ENCODE measurements at regions not wholly inside any gene's neighbourhood (a gene's known extent, or its start where the extent isn't known, plus 50 kb on each side); places are given as distances from the start of the nearest gene placed in this dataset.
A peak's percentile ranks its signal among the peaks of the same experiment; 100 is the strongest.
"Not testable (repeated sequence)": the region's sequence is repeated elsewhere in the genome, so short reads cannot be mapped to it uniquely, and the experiment has no call there.

DNA sequence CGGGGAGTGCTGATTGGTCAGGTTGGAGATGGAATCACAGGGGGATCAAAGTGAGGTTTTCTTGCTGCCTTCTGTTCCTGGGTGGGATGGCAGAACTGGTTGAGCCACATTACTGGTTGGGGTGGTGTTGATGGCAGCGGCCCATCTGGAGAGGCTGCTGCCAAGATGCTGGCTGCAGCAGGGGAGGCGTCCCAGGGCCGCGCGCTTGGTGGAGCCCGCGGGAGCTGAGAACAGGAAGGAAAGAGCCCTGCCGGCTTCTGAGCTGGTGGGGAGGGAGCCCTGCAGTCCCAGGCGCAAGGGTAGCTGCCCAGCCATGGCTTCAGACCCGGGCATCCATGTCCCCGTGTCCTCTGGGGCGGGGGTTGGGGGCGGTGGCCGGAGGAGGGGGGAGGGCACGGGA, 609.3 kb downstream of the SPATA31A6 start:
- H3K27me3 ChIP-seq (ENCODE audit: control insufficient read depth, extremely low read depth, insufficient read depth, low read length); H3K4me2 ChIP-seq (ENCODE audit: control insufficient read depth, extremely low read depth, insufficient read depth, low read depth, low read length); DNase-seq (ENCODE audit: low read depth, low spot score); H3K79me2 ChIP-seq (ENCODE audit: control insufficient read depth, insufficient read depth, low read length); FAIRE-seq; dilution Hi-C loops (cut with MboI; ENCODE audit: extremely low pct_ligation_motif_present, low sequenced_read_pairs); H3K4me1 ChIP-seq (ENCODE audit: control insufficient read depth, extremely low read depth, insufficient read depth, low read length); H3K9me1 ChIP-seq (ENCODE audit: control insufficient read depth, extremely low read depth, insufficient read depth, low read length); H3K27ac ChIP-seq (ENCODE audit: control insufficient read depth, insufficient read depth, low read length); H3K4me3 ChIP-seq (ENCODE audit: control insufficient read depth in 2 of 3, extremely low read depth in 1 of 3, insufficient read depth in 2 of 3, low read depth in 1 of 3, low read length in 3 of 3); H4K20me1 ChIP-seq (ENCODE audit: control insufficient read depth, extremely low read depth, insufficient read depth, low read length); H3K36me3 ChIP-seq (ENCODE audit: control insufficient read depth in 2 of 2, extremely low read depth in 1 of 2, insufficient read depth in 2 of 2, low read length in 2 of 2); H3K9me3 ChIP-seq (ENCODE audit: control insufficient read depth, low read depth, low read length); H2AFZ ChIP-seq (ENCODE audit: control insufficient read depth, low read length); H3K9ac ChIP-seq (ENCODE audit: control insufficient read depth, extremely low read depth, insufficient read depth, low read length): not testable (repeated sequence)

DNA sequence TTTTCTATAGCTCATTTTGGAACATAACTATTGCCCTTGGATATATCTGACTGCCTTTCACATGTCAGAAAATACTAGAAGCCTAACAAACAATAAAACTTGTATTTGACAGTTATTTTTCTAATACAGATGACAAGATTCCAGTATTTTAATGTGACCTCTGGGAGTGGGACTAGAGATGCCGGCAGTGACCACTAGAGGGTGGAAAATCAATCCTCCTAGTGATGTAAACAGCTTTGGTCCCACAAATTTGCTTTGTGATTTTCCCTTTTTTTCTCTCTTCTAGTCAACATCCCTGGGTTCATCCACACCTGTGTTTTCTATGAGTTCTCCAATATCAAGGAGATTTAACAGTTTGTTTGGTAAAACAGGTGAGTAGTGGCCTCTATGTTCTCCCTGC, 615.1 kb downstream of the SPATA31A6 start:
- dilution Hi-C loops (cut with MboI; ENCODE audit: extremely low pct_ligation_motif_present, low sequenced_read_pairs); H3K4me3 ChIP-seq (ENCODE audit: control insufficient read depth in 2 of 3, extremely low read depth in 1 of 3, insufficient read depth in 2 of 3, low read depth in 1 of 3, low read length in 3 of 3); H2AFZ ChIP-seq (ENCODE audit: control insufficient read depth, low read length); H3K4me2 ChIP-seq (ENCODE audit: control insufficient read depth, extremely low read depth, insufficient read depth, low read depth, low read length); H3K36me3 ChIP-seq (ENCODE audit: control insufficient read depth in 2 of 2, extremely low read depth in 1 of 2, insufficient read depth in 2 of 2, low read length in 2 of 2); H3K4me1 ChIP-seq (ENCODE audit: control insufficient read depth, extremely low read depth, insufficient read depth, low read length); H3K9ac ChIP-seq (ENCODE audit: control insufficient read depth, extremely low read depth, insufficient read depth, low read length); H3K27me3 ChIP-seq (ENCODE audit: control insufficient read depth, extremely low read depth, insufficient read depth, low read length); H3K27ac ChIP-seq (ENCODE audit: control insufficient read depth, insufficient read depth, low read length); FAIRE-seq; DNase-seq (ENCODE audit: low read depth, low spot score); H3K9me1 ChIP-seq (ENCODE audit: control insufficient read depth, extremely low read depth, insufficient read depth, low read length); H3K9me3 ChIP-seq (ENCODE audit: control insufficient read depth, low read depth, low read length); H4K20me1 ChIP-seq (ENCODE audit: control insufficient read depth, extremely low read depth, insufficient read depth, low read length); H3K79me2 ChIP-seq (ENCODE audit: control insufficient read depth, insufficient read depth, low read length): not testable (repeated sequence)
- TF ChIP-seq, protein P1, sequence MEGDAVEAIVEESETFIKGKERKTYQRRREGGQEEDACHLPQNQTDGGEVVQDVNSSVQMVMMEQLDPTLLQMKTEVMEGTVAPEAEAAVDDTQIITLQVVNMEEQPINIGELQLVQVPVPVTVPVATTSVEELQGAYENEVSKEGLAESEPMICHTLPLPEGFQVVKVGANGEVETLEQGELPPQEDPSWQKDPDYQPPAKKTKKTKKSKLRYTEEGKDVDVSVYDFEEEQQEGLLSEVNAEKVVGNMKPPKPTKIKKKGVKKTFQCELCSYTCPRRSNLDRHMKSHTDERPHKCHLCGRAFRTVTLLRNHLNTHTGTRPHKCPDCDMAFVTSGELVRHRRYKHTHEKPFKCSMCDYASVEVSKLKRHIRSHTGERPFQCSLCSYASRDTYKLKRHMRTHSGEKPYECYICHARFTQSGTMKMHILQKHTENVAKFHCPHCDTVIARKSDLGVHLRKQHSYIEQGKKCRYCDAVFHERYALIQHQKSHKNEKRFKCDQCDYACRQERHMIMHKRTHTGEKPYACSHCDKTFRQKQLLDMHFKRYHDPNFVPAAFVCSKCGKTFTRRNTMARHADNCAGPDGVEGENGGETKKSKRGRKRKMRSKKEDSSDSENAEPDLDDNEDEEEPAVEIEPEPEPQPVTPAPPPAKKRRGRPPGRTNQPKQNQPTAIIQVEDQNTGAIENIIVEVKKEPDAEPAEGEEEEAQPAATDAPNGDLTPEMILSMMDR (optimal IDR thresholded peaks at IDR 0.05 in 1 of 3, IDR thresholded peaks at IDR 0.05 in 1 of 3, conservative IDR thresholded peaks at IDR 0.05 in 1 of 3; ENCODE audit: extremely low read depth in 1 of 3, insufficient read depth in 2 of 3, low read length in 3 of 3), result peak in 1 of 3 experiments; percentile 8

DNA sequence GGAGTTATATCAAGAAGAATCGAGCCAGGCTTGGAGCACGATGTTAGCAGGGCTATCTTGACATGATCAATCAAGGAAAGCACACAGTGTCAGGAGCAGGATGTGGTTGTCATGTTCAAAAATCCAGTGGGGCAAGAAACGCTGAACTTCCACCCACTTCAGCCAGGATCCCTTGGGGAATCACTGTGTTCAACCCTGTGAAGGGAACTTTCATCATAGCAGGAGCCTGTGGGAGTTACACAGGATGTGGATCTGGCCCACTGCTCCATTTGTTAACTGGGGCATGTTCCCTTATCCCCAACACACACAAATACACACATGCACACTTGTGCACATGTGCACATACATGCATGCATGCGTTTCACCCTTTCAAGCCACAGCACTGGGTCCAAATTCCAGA, 619.3 kb downstream of the SPATA31A6 start:
- FAIRE-seq; H3K79me2 ChIP-seq (ENCODE audit: control insufficient read depth, insufficient read depth, low read length); H4K20me1 ChIP-seq (ENCODE audit: control insufficient read depth, extremely low read depth, insufficient read depth, low read length); H3K4me1 ChIP-seq (ENCODE audit: control insufficient read depth, extremely low read depth, insufficient read depth, low read length); H3K27ac ChIP-seq (ENCODE audit: control insufficient read depth, insufficient read depth, low read length); dilution Hi-C loops (cut with MboI; ENCODE audit: extremely low pct_ligation_motif_present, low sequenced_read_pairs); H2AFZ ChIP-seq (ENCODE audit: control insufficient read depth, low read length); H3K27me3 ChIP-seq (ENCODE audit: control insufficient read depth, extremely low read depth, insufficient read depth, low read length); H3K9me3 ChIP-seq (ENCODE audit: control insufficient read depth, low read depth, low read length); H3K4me2 ChIP-seq (ENCODE audit: control insufficient read depth, extremely low read depth, insufficient read depth, low read depth, low read length); H3K9me1 ChIP-seq (ENCODE audit: control insufficient read depth, extremely low read depth, insufficient read depth, low read length); H3K4me3 ChIP-seq (ENCODE audit: control insufficient read depth in 2 of 3, extremely low read depth in 1 of 3, insufficient read depth in 2 of 3, low read depth in 1 of 3, low read length in 3 of 3); H3K36me3 ChIP-seq (ENCODE audit: control insufficient read depth in 2 of 2, extremely low read depth in 1 of 2, insufficient read depth in 2 of 2, low read length in 2 of 2); DNase-seq (ENCODE audit: low read depth, low spot score); H3K9ac ChIP-seq (ENCODE audit: control insufficient read depth, extremely low read depth, insufficient read depth, low read length): not testable (repeated sequence)

DNA sequence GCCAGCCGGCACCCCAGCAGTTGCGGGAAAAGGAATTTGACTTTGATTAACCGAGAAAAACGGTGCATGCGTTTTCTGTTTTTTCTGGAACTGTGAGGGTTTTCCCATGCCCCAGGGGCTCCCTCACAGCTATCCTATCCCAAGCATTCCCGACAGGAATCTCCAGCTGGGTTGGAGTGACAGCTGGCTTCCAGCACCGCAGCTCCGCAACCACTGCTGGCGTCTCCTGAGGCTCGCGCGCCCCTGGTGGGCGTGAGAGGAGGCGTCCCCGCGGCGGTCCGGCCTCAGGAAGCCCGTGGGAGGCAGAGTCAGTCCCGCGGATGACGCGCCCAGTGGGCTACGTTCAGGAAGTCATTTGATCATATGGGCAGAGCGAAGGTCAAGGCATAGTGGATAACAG, 623.2 kb downstream of the SPATA31A6 start:
- H3K27ac ChIP-seq (ENCODE audit: control insufficient read depth, insufficient read depth, low read length); dilution Hi-C loops (cut with MboI; ENCODE audit: extremely low pct_ligation_motif_present, low sequenced_read_pairs); H4K20me1 ChIP-seq (ENCODE audit: control insufficient read depth, extremely low read depth, insufficient read depth, low read length); H2AFZ ChIP-seq (ENCODE audit: control insufficient read depth, low read length); H3K9ac ChIP-seq (ENCODE audit: control insufficient read depth, extremely low read depth, insufficient read depth, low read length); DNase-seq (ENCODE audit: low read depth, low spot score); FAIRE-seq; H3K4me2 ChIP-seq (ENCODE audit: control insufficient read depth, extremely low read depth, insufficient read depth, low read depth, low read length); H3K9me1 ChIP-seq (ENCODE audit: control insufficient read depth, extremely low read depth, insufficient read depth, low read length); H3K9me3 ChIP-seq (ENCODE audit: control insufficient read depth, low read depth, low read length); H3K27me3 ChIP-seq (ENCODE audit: control insufficient read depth, extremely low read depth, insufficient read depth, low read length); H3K4me3 ChIP-seq (ENCODE audit: control insufficient read depth in 2 of 3, extremely low read depth in 1 of 3, insufficient read depth in 2 of 3, low read depth in 1 of 3, low read length in 3 of 3); H3K4me1 ChIP-seq (ENCODE audit: control insufficient read depth, extremely low read depth, insufficient read depth, low read length); H3K79me2 ChIP-seq (ENCODE audit: control insufficient read depth, insufficient read depth, low read length); H3K36me3 ChIP-seq (ENCODE audit: control insufficient read depth in 2 of 2, extremely low read depth in 1 of 2, insufficient read depth in 2 of 2, low read length in 2 of 2): not testable (repeated sequence)

DNA sequence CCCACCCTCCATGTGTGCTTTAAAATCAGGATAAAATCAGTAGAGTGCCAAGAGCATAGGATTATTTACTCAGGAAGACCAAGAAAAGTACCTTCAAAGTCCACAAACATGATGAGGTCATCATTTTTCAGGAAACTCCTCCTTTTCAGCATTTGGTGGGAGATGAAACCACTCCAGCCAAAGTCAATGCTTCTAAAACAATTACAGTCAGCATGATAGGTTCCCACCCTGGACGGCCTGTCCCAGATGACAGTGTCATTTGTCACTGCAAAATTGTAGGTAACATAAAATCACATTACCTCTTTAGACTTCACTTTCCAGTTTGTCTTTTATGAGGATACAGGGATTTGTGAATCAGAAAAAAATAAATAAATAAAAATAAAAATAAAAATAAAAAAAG, 638.0 kb downstream of the SPATA31A6 start:
- H3K27me3 ChIP-seq (ENCODE audit: control insufficient read depth, extremely low read depth, insufficient read depth, low read length); FAIRE-seq; dilution Hi-C loops (cut with MboI; ENCODE audit: extremely low pct_ligation_motif_present, low sequenced_read_pairs): not testable (repeated sequence)

More for the DNA sequence above, 638.0 kb downstream of the SPATA31A6 start:
- H3K9me3 ChIP-seq (ENCODE audit: control insufficient read depth, low read depth, low read length); H3K27ac ChIP-seq (ENCODE audit: control insufficient read depth, insufficient read depth, low read length); H2AFZ ChIP-seq (ENCODE audit: control insufficient read depth, low read length); DNase-seq (ENCODE audit: low read depth, low spot score); H3K4me3 ChIP-seq (ENCODE audit: control insufficient read depth in 2 of 3, extremely low read depth in 1 of 3, insufficient read depth in 2 of 3, low read depth in 1 of 3, low read length in 3 of 3); H3K4me1 ChIP-seq (ENCODE audit: control insufficient read depth, extremely low read depth, insufficient read depth, low read length); H3K9ac ChIP-seq (ENCODE audit: control insufficient read depth, extremely low read depth, insufficient read depth, low read length); H3K79me2 ChIP-seq (ENCODE audit: control insufficient read depth, insufficient read depth, low read length); H3K4me2 ChIP-seq (ENCODE audit: control insufficient read depth, extremely low read depth, insufficient read depth, low read depth, low read length); H3K9me1 ChIP-seq (ENCODE audit: control insufficient read depth, extremely low read depth, insufficient read depth, low read length); H4K20me1 ChIP-seq (ENCODE audit: control insufficient read depth, extremely low read depth, insufficient read depth, low read length); H3K36me3 ChIP-seq (ENCODE audit: control insufficient read depth in 2 of 2, extremely low read depth in 1 of 2, insufficient read depth in 2 of 2, low read length in 2 of 2): not testable (repeated sequence)
